OCI-LY3 (cell line): ENCODE measurements at regions not wholly inside any gene's neighbourhood (a gene's known extent, or its start where the extent isn't known, plus 50 kb on each side); places are given as distances from the start of the nearest gene placed in this dataset.

Experiments
- CTCF ChIP-seq: fragments of 200-600, 300-600 bp; sonication (generic); IDR thresholded peaks from 2 replicates; pipeline ENCODE4 v1.5.1; 2014; ENCODE audit warnings: antibody characterized with exemption, low read length, low read depth
- EZH2phosphoT487 ChIP-seq: fragments of 200-600 bp; shearing (Covaris generic); IDR thresholded peaks from 2 replicates; pipeline ENCODE4 v1.6.1; 2018; ENCODE audit warnings: antibody characterized with exemption, mixed run types, low read depth

GRCh38 chr4:63814171-63814964 is 594.9 kb downstream of the TECRL start:
- TF ChIP-seq CTCF (no peak), EZH2phosphoT487 (no peak)
